ENCODE measurements at regions not wholly inside any gene's neighbourhood (a gene's known extent, or its start where the extent isn't known, plus 50 kb on each side); places are given as distances from the start of the nearest gene placed in this dataset.

DNA sequence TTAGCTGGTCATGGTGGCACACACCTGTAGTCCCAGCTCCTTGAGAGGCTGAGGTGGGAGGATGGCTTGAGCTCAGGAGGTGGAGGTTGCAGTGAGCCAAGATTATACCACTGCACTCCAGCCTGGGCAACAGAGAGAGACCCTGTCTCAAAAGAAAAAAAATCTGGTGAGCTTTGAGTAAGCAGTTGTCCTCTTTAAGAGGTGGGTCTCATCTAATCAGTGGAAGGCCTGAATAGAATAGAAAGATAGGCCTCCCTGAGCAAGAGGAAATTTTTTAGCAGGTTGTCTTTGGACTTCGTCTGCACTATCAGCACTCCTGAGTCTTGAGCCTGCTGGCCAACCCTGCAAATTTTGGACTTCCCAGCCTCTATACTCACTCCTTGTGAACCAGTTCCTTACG, 266.0 kb upstream of the ZFHX3 start:
- H3K4me3 ChIP-seq (ENCODE audit: low read length) = no peak overlapping the region
- H3K9me3 ChIP-seq (ENCODE audit: insufficient read depth, low read depth, low read length) = no peaks in the 10 kb centered on the region
- no peaks in the 10 kb centered on the region for H3K36me3 ChIP-seq (ENCODE audit: insufficient read depth, low read depth, low read length)
- H3K9ac ChIP-seq (ENCODE audit: low read depth, low read length) = no peak overlapping the region
- no peaks in the 10 kb centered on the region for H3K27me3 ChIP-seq (ENCODE audit: insufficient read depth, low read length)
- no peak overlapping the region for H3K27ac ChIP-seq (ENCODE audit: low read length)
- H3K4me1 ChIP-seq (ENCODE audit: insufficient read depth, low read length) = no peaks in the 10 kb centered on the region

DNA sequence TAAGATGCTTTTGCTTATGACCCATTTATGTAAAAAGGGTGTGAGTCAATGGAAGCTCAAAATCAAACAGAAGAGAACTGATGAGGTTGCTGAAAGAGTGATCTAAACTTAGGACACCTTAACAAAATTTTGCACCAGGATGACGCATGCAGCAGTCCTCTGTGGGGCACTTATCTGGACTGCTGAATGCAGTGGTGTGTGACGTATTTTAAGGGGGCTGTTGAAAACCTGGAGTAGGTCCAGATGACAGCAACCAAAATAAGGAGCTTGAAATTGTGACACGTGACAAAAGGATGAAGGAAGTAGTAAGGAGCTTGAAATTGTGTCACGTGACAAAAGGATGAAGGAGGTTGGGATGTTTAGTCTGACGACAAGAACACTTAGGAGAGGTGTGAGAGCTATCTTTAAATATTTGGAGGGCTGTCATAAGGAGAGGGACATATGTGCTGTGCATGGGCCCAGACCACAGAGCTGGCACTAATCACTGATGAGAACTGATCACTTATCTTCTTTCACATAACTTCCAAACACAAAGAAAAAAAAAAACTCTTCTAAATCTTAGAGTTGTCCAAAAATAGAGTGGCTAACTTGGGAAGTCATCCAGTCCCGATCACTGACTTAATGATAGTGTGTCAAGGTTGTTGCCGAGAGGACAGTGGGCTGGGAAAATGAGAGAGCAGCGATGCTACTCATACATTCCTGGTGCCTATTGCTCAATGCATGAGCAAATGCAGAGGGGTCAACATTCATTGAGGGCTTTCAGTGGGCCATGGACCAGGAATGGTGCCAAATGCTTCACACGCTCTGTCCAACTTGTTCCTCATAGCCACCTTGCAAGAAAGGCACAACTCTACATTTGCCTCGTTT, 264.2 kb upstream of the ZFHX3 start:
- H3K4me3 ChIP-seq (ENCODE audit: low read length) = no peak overlapping the region

DNA sequence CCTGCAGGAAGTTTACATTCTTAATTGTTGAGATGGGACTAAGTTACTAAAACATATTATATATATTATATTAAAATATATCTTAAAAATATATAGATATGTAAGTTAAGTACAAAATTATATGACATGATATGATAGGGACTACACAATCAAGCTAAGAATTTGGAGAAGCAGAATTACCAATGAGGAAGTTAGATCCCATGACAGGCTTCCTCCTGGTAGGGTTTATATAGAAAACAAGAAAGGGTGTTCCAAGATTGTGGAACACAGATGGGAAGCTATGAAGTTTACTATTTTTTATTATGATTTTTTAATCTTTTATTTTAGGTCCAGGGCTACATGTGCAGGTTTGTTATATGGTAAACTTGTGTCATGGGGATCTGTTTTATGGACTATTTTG, 260.8 kb upstream of the ZFHX3 start:
- H3K27me3 ChIP-seq (ENCODE audit: insufficient read depth, low read length) = no peaks in the 10 kb centered on the region
- no peaks in the 10 kb centered on the region for H3K9me3 ChIP-seq (ENCODE audit: insufficient read depth, low read depth, low read length)
- no peak overlapping the region for H3K4me3 ChIP-seq (ENCODE audit: low read length)
- no peak overlapping the region for H3K9ac ChIP-seq (ENCODE audit: low read depth, low read length)
- H3K27ac ChIP-seq (ENCODE audit: low read length) = no peak overlapping the region
- H3K36me3 ChIP-seq (ENCODE audit: insufficient read depth, low read depth, low read length) = no peaks in the 10 kb centered on the region
- peaks cover 9% of the 10 kb centered on the region; the same call in 1 of the 2 replicates for H3K4me1 ChIP-seq (ENCODE audit: insufficient read depth, low read length)

More for the DNA sequence above, 264.2 kb upstream of the ZFHX3 start:
- H3K9me3 ChIP-seq (ENCODE audit: insufficient read depth, low read depth, low read length) = no peaks in the 10 kb centered on the region
- H3K27me3 ChIP-seq (ENCODE audit: insufficient read depth, low read length) = no peaks in the 10 kb centered on the region
- no peaks in the 10 kb centered on the region for H3K36me3 ChIP-seq (ENCODE audit: insufficient read depth, low read depth, low read length)
- H3K4me1 ChIP-seq (ENCODE audit: insufficient read depth, low read length) = no peaks in the 10 kb centered on the region
- no peak overlapping the region for H3K27ac ChIP-seq (ENCODE audit: low read length)
- no peak overlapping the region for H3K9ac ChIP-seq (ENCODE audit: low read depth, low read length)

DNA sequence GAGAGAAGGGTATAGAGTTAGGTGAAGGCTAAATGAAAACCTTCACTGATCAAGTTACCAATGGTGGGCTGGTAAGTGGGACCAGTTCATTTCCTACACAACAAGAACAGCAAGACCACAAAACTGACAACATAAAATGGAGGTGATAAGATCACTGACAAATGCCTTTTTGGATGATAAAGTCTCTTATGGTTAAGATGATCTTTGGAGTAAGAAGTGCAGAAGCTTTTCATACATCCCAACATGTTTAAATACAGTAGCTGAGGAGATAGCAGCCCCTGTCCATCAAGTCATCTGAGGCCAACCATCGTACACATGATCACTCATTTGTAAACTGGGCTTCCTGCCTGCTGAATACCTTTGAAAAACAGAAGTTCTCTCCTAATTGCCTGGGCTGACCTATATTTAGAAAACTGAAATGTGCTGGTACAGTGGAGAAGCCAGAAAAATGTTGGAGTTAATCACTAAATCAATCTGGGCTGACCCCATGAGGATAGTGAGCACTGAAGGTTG, 259.0 kb upstream of the ZFHX3 start:
- Histone ChIP-seq H3K36me3 (ENCODE audit: insufficient read depth, low read depth, low read length) (no peaks in the 10 kb centered on the region), H3K27me3 (ENCODE audit: insufficient read depth, low read length) (no peaks in the 10 kb centered on the region), H3K9ac (ENCODE audit: low read depth, low read length) (no peak overlapping the region), H3K27ac (ENCODE audit: low read length) (no peak overlapping the region), H3K4me1 (ENCODE audit: insufficient read depth, low read length) (peaks cover 9% of the 10 kb centered on the region; the same call in 1 of the 2 replicates), H3K9me3 (ENCODE audit: insufficient read depth, low read depth, low read length) (no peaks in the 10 kb centered on the region), H3K4me3 (ENCODE audit: low read length) (no peak overlapping the region)

DNA sequence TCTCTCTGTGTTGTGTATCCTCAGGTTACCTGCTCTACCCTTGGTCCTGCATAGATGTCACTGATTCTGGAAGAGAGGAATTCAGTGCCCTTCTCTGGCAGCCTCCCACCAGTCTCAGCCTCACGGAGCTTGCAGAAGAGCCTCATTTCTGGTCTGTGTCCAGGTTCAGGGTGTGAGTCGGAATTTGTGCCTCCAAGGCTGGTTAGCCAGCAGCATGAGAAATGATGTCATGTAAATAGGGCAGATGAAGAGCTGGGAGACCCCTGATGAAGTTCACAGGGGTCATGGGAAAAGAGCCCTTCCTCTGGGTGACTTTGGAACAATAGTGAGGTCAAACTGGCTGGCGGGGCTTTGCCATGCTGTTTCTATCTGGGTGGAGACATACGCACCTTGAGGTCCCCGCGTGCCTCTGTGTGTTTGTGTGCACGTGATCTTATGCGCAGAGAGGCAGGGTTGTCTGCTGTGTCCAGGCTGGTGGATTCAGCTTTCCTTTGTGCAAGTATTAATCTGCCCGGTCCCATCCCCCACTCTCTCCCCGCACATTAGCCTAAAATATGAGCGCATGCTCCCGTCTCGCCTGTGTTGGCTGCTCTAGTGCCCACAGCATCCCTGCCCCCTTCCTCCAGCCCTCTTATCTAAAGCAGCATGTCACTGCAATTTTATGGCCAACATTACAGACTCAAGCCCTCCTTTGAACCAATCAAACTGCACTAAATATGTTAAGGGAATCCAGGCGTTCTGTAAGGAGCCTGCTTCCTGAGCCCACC, 256.3 kb upstream of the ZFHX3 start:
- H3K27ac ChIP-seq (ENCODE audit: low read length) = no peak overlapping the region
- H3K9me3 ChIP-seq (ENCODE audit: insufficient read depth, low read depth, low read length) = no peaks in the 10 kb centered on the region
- no peaks in the 10 kb centered on the region for H3K27me3 ChIP-seq (ENCODE audit: insufficient read depth, low read length)
- no peak overlapping the region for H3K4me3 ChIP-seq (ENCODE audit: low read length)
- peaks cover 9% of the 10 kb centered on the region; the same call in 1 of the 2 replicates for H3K4me1 ChIP-seq (ENCODE audit: insufficient read depth, low read length)
- H3K9ac ChIP-seq (ENCODE audit: low read depth, low read length) = no peak overlapping the region
- H3K36me3 ChIP-seq (ENCODE audit: insufficient read depth, low read depth, low read length) = no peaks in the 10 kb centered on the region

DNA sequence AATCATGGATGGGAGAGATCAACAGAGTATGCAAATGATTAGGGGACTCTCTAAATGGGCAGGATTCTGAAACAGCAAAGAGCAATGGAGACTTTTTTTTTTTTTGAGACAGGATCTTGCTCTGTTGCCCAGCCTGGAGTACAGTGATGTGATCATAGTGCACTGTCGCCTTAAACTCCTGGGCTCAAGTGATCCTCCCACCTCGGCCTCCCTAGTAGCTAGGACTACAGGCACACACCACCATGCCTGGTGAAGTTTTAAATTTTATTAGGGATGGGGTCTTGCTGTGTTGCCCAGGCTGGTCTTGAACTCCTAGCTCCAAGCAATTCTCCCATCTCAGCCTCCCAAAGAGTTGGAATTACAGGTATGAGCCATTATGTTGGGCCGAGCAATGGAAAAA, 255.0 kb upstream of the ZFHX3 start:
- Histone ChIP-seq H3K4me3 (ENCODE audit: low read length) (no peak overlapping the region), H3K9ac (ENCODE audit: low read depth, low read length) (no peak overlapping the region), H3K36me3 (ENCODE audit: insufficient read depth, low read depth, low read length) (no peaks in the 10 kb centered on the region), H3K4me1 (ENCODE audit: insufficient read depth, low read length) (peaks cover 15% of the 10 kb centered on the region; the same call in 1 of the 2 replicates), H3K9me3 (ENCODE audit: insufficient read depth, low read depth, low read length) (no peaks in the 10 kb centered on the region), H3K27ac (ENCODE audit: low read length) (no peak overlapping the region), H3K27me3 (ENCODE audit: insufficient read depth, low read length) (no peaks in the 10 kb centered on the region)

DNA sequence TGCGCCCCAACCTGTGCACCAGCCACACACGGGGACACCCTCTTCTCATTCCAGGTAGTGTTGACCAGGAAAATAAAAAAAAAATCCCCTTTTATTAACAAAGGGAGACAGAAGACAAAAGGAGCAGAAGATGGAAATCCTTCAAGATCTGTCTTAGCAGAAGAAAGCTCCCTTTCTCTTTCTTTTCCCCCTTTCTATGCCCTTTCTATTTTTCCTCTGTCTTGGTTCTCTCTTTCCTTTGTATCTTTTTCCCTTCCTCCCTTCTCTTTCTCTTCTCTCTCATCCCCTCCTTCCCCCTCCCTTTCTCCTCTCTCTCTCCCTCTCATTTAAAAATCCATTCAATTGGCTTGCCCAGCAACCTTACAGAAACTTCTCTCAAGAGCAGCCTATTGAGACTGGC, 254.1 kb upstream of the ZFHX3 start:
- Histone ChIP-seq H3K9ac (ENCODE audit: low read depth, low read length) (no peak overlapping the region), H3K4me1 (ENCODE audit: insufficient read depth, low read length) (peaks cover 15% of the 10 kb centered on the region; the same call in 1 of the 2 replicates), H3K4me3 (ENCODE audit: low read length) (no peak overlapping the region), H3K27me3 (ENCODE audit: insufficient read depth, low read length) (no peaks in the 10 kb centered on the region), H3K36me3 (ENCODE audit: insufficient read depth, low read depth, low read length) (no peaks in the 10 kb centered on the region), H3K27ac (ENCODE audit: low read length) (no peak overlapping the region), H3K9me3 (ENCODE audit: insufficient read depth, low read depth, low read length) (no peaks in the 10 kb centered on the region)

DNA sequence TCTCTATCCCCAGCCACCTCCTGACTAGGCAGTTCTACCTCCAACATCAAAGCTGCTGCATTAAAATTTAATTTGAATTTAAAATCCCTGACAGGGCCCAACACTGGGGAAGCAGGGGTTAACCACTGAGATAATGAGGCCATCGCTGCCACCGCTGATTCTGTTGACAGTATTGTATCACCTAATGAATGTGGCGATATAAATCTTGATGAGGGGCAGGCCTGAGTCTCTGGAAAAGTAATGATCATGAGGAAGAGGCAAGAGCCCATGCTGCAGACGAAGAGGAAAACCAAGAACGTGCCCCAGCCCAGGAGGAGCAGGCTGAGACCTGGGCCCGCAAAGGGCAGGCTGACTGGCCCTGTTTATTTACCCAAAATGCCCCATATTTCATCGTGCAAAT, 251.4 kb upstream of the ZFHX3 start:
- H3K9me3 ChIP-seq (ENCODE audit: insufficient read depth, low read depth, low read length) = no peaks in the 10 kb centered on the region
- no peaks in the 10 kb centered on the region for H3K27me3 ChIP-seq (ENCODE audit: insufficient read depth, low read length)
- H3K27ac ChIP-seq (ENCODE audit: low read length) = no peak overlapping the region
- no peak overlapping the region for H3K4me3 ChIP-seq (ENCODE audit: low read length)
- no peaks in the 10 kb centered on the region for H3K36me3 ChIP-seq (ENCODE audit: insufficient read depth, low read depth, low read length)
- H3K4me1 ChIP-seq (ENCODE audit: insufficient read depth, low read length) = peaks cover 12% of the 10 kb centered on the region; the same call in 1 of the 2 replicates
- H3K9ac ChIP-seq (ENCODE audit: low read depth, low read length) = no peak overlapping the region

DNA sequence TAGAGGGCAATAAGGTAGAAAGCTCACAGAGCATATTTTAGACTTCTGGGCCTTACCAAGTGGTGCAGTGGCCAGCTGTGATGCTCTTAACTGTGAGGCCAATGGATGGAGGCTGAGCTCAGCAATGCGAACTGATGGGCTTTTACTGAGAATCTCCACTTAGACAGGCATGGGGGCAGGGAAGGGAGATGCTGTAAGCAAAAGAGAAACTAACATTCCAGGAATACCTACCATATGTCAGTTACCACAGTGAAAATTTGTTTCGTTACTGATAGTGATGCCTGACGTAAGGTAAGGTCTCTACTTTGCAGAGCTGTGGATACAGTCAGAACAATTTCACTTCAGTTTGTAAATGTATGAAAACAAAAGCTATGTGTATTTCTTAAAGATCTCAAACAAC, 250.6 kb upstream of the ZFHX3 start:
- Histone ChIP-seq H3K36me3 (ENCODE audit: insufficient read depth, low read depth, low read length) (no peaks in the 10 kb centered on the region), H3K27me3 (ENCODE audit: insufficient read depth, low read length) (no peaks in the 10 kb centered on the region), H3K9me3 (ENCODE audit: insufficient read depth, low read depth, low read length) (no peaks in the 10 kb centered on the region), H3K27ac (ENCODE audit: low read length) (no peak overlapping the region), H3K9ac (ENCODE audit: low read depth, low read length) (no peak overlapping the region), H3K4me1 (ENCODE audit: insufficient read depth, low read length) (peaks cover 6% of the 10 kb centered on the region; the same call in 1 of the 2 replicates), H3K4me3 (ENCODE audit: low read length) (no peak overlapping the region)

DNA sequence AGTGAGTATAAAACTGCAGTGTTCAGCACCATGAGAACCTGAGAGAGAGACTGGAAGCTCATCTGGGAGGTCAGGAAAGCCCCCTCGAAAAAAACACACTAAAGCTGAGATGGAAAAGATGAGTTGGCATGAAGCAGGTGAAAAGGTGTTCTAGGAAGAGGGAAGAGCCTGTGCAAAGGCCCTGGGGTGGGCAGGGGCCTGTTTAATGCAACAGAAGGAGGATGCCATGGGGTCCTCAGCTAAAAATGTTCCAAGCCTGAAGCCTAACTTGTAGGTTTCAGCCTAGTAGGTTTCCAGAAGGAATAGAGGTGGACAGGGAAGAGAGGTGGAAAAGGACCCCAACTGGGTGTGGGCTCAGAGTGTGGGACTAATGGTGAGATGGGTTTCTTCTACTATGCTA, 242.3 kb upstream of the ZFHX3 start:
- Histone ChIP-seq H3K36me3 (ENCODE audit: insufficient read depth, low read depth, low read length) (no peaks in the 10 kb centered on the region), H3K9ac (ENCODE audit: low read depth, low read length) (no peak overlapping the region), H3K4me3 (ENCODE audit: low read length) (no peak overlapping the region), H3K4me1 (ENCODE audit: insufficient read depth, low read length) (no peaks in the 10 kb centered on the region), H3K27me3 (ENCODE audit: insufficient read depth, low read length) (no peaks in the 10 kb centered on the region), H3K27ac (ENCODE audit: low read length) (no peak overlapping the region), H3K9me3 (ENCODE audit: insufficient read depth, low read depth, low read length) (no peaks in the 10 kb centered on the region)

DNA sequence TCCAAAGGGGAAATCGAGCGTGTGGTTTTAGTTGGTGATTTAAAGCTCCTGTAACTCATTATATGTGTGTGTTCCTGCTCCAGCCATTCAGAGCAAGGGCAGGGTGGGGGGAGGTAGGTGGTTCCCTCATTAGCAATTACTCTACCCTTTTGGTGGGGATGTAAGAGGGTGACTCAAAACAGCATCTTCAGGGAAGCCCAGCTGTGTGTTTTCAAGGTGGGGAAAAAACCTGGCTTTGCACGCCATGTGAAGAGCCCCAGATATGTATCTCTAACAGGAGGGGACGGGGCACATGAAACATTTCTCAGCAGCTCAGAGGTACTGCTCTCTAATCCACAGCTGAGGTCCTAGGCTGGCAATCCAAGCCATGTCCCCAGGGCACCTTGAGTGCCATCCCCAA, 241.3 kb upstream of the ZFHX3 start:
- Histone ChIP-seq H3K27me3 (ENCODE audit: insufficient read depth, low read length) (no peaks in the 10 kb centered on the region), H3K4me1 (ENCODE audit: insufficient read depth, low read length) (no peaks in the 10 kb centered on the region), H3K27ac (ENCODE audit: low read length) (no peak overlapping the region), H3K9me3 (ENCODE audit: insufficient read depth, low read depth, low read length) (no peaks in the 10 kb centered on the region), H3K36me3 (ENCODE audit: insufficient read depth, low read depth, low read length) (no peaks in the 10 kb centered on the region), H3K4me3 (ENCODE audit: low read length) (no peak overlapping the region), H3K9ac (ENCODE audit: low read depth, low read length) (no peak overlapping the region)

Measured in iPS-20b (cell line).